ENCODE measurements at regions not wholly inside any gene's neighbourhood (a gene's known extent, or its start where the extent isn't known, plus 50 kb on each side); places are given as distances from the start of the nearest gene placed in this dataset.

- TF ChIP-seq GATA3 (IDR thresholded peaks at IDR 0.05; ENCODE audit: low read depth, low read length) (no peak), GATA2 (IDR thresholded peaks at IDR 0.05; ENCODE audit: low read depth, low read length) (no peak)
Observed at GRCh38 chr10:131442271-131442670, 130.8 kb upstream of the TCERG1L start.

All from SH-SY5Y (cell line).